HepG2 (cell line): ENCODE measurements at regions not wholly inside any gene's neighbourhood (a gene's known extent, or its start where the extent isn't known, plus 50 kb on each side); places are given as distances from the start of the nearest gene placed in this dataset.

ENCODE experiments used
- ATAC-seq: fragments of 200-7000 bp; cut with Tn5 transposase; 3 replicates; pipeline ENCODE4 v1.9.1; 2020; ENCODE audit warnings: mild to moderate bottlenecking, moderate library complexity
- BruUV-seq: library from RNA; stranded (reverse); fragments of 400-500 nt; replicated peaks from 2 replicates; lab custom pipeline; 2021; lab: Mats Ljungman, UMichigan
- CTCF ChIA-PET: fragments of 300-600 bp; formaldehyde crosslinking; extraction: SDS; loops from one replicate; lab custom pipeline; 2021; ENCODE audit warnings: low total read pairs, inconsistent platforms, low intra/inter-chr PET ratio; lab: Yijun Ruan, JAX
- POLR2A ChIA-PET: fragments of 350-600 bp; sonication (Branson Sonifier 250); formaldehyde crosslinking; loops from one replicate; lab custom pipeline; 2020; ENCODE audit warnings: antibody characterized with exemption, inconsistent platforms; lab: Yijun Ruan, JAX
- DNase-seq: peaks from one replicate; pipeline ENCODE4 v3.0.0-alpha.2; 2015; ENCODE audit warnings: low spot score
- FAIRE-seq: peaks from 3 replicates; lab custom pipeline; 2011; peaks lifted over from hg19 to GRCh38; lab: Jason Lieb, UNC
- H2AFZ ChIP-seq: one replicate; pipeline ENCODE4 v1.6.1; 2011; ENCODE audit warnings: low read length, inconsistent platforms
- H3K27ac ChIP-seq: fragments of 300-600 bp; 3 replicates; pipeline ENCODE4 v1.8.0; 2011; ENCODE audit warnings: mixed run types, mild to moderate bottlenecking, mixed read lengths, low read length, inconsistent platforms; ENCODE audit not compliant: insufficient read depth; ENCODE audit errors: extremely low read length
- H3K27me3 ChIP-seq, 2 experiments: fragments of 200-600 bp in 1 of 2; 2 replicates in 1 of 2; 3 replicates in 1 of 2; pipeline versions ENCODE4 v1.6.0 to v1.8.0; 2011; ENCODE audit warnings: low read length in 2 of 2, mild to moderate bottlenecking in 2 of 2, moderate library complexity in 2 of 2, inconsistent platforms in 1 of 2; ENCODE audit not compliant: insufficient read depth in 2 of 2, control insufficient read depth in 1 of 2
- H3K36me3 ChIP-seq, 2 experiments: fragments of 200-600 bp in 1 of 2; replicated peaks in 1 of 2; 2 replicates in 1 of 2; 3 replicates in 1 of 2; pipeline versions ENCODE4 v1.5.1 to v1.8.0; 2011; ENCODE audit warnings: low read length in 2 of 2, inconsistent platforms in 1 of 2; ENCODE audit not compliant: insufficient read depth in 2 of 2, control insufficient read depth in 1 of 2
- H3K4me1 ChIP-seq: 2 replicates; pipeline ENCODE4 v1.5.1; 2012; ENCODE audit warnings: low read length, inconsistent platforms; ENCODE audit not compliant: insufficient read depth
- H3K4me2 ChIP-seq: 2 replicates; pipeline ENCODE4 v1.6.0; 2011; ENCODE audit warnings: low read depth, low read length, inconsistent platforms
- H3K4me3 ChIP-seq, 3 experiments: fragments of 200-600 bp in 1 of 3; sonication (generic), shearing (Covaris generic) in 1 of 3; replicated peaks in 1 of 3; 2 replicates each; pipeline ENCODE4 v1.5.1; 2011 to 2016; ENCODE audit warnings: low read length in 3 of 3, inconsistent platforms in 2 of 3, low read depth in 2 of 3, mild to moderate bottlenecking in 2 of 3, control low read depth in 1 of 3, mixed read lengths in 1 of 3; ENCODE audit not compliant: insufficient read depth in 1 of 3
- H3K79me2 ChIP-seq: one replicate; pipeline ENCODE4 v1.6.1; 2011; ENCODE audit warnings: low read length, inconsistent platforms; ENCODE audit not compliant: insufficient read depth
- H3K9ac ChIP-seq: 2 replicates; pipeline ENCODE4 v1.6.0; 2011; ENCODE audit warnings: mild to moderate bottlenecking, low read depth, low read length, inconsistent platforms; ENCODE audit not compliant: insufficient read depth
- H3K9me3 ChIP-seq: 2 replicates; pipeline ENCODE4 v1.5.1; 2012; ENCODE audit warnings: mild to moderate bottlenecking, low read length
- H4K20me1 ChIP-seq: 2 replicates; pipeline ENCODE4 v1.6.0; 2011; ENCODE audit warnings: inconsistent platforms, mild to moderate bottlenecking, low read length, moderate library complexity; ENCODE audit not compliant: insufficient read depth
- ARHGAP35 ChIP-seq: sonication (generic); formaldehyde crosslinking; IDR thresholded peaks from 2 replicates; pipeline ENCODE4 v1.9.0; 2022; ENCODE audit warnings: mild to moderate bottlenecking, inconsistent platforms, moderate library complexity, missing genetic modification reagents, borderline replicate concordance
- FOXA1 ChIP-seq, 2 experiments: fragments of 450-650 bp in 1 of 2; sonication (generic) in 1 of 2; formaldehyde crosslinking in 1 of 2; IDR thresholded peaks; 2 replicates each; pipeline versions ENCODE4 v1.4.0 to v1.6.1; 2016 to 2020; ENCODE audit warnings: missing genetic modification reagents in 1 of 2
- GZF1 ChIP-seq: sonication (generic); formaldehyde crosslinking; IDR thresholded peaks from 2 replicates; pipeline ENCODE4 v1.5.1; 2020; ENCODE audit warnings: mild to moderate bottlenecking, missing genetic modification reagents
- HNRNPLL ChIP-seq: fragments of 200-400 bp; formaldehyde crosslinking; IDR thresholded peaks from 2 replicates; pipeline ENCODE4 v1.6.1; 2017; ENCODE audit warnings: mild to moderate bottlenecking, low read depth, low read length; ENCODE audit not compliant: poor library complexity, severe bottlenecking
- MEIS1 ChIP-seq: sonication (generic); formaldehyde crosslinking; IDR thresholded peaks from 2 replicates; pipeline ENCODE4 v1.9.0; 2021; ENCODE audit warnings: mild to moderate bottlenecking, missing genetic modification reagents, moderate library complexity, borderline replicate concordance
- SP140L ChIP-seq: sonication (generic); formaldehyde crosslinking; IDR thresholded peaks from 2 replicates; pipeline ENCODE4 v1.4.0; 2020; ENCODE audit warnings: missing genetic modification reagents, borderline replicate concordance
- SPEN ChIP-seq: sonication (generic); formaldehyde crosslinking; IDR thresholded peaks from 2 replicates; pipeline ENCODE4 v1.5.1; 2020; ENCODE audit warnings: low read depth, mild to moderate bottlenecking, missing genetic modification reagents
- YEATS2 ChIP-seq: sonication (generic); formaldehyde crosslinking; IDR thresholded peaks from 2 replicates; pipeline ENCODE4 v1.4.0; 2020; ENCODE audit warnings: missing genetic modification reagents, borderline replicate concordance
- ZFP41 ChIP-seq: sonication (generic); formaldehyde crosslinking; IDR thresholded peaks from 2 replicates; pipeline ENCODE4 v1.4.0; 2020; ENCODE audit warnings: mild to moderate bottlenecking, missing genetic modification reagents, borderline replicate concordance
- ZMYM2 ChIP-seq: sonication (generic); formaldehyde crosslinking; IDR thresholded peaks from 2 replicates; pipeline ENCODE4 v1.8.0; 2022; ENCODE audit warnings: mild to moderate bottlenecking, missing genetic modification reagents
- ZNF234 ChIP-seq: sonication (generic); formaldehyde crosslinking; conservative IDR thresholded peaks from 2 replicates; pipeline ENCODE4 v1.5.1; 2020; ENCODE audit warnings: mild to moderate bottlenecking, missing genetic modification reagents
- ZNF331 ChIP-seq: sonication (generic); formaldehyde crosslinking; IDR thresholded peaks from 2 replicates; pipeline ENCODE4 v1.4.0; 2020; ENCODE audit warnings: missing genetic modification reagents
- ZNF737 ChIP-seq: sonication (generic); formaldehyde crosslinking; IDR thresholded peaks from 2 replicates; pipeline ENCODE4 v1.5.0; 2020; ENCODE audit warnings: missing genetic modification reagents, mild to moderate bottlenecking, borderline replicate concordance
- WGBS: methylation state at CpG from one replicate; pipeline ENCODE4 v1.1.6; 2017; ENCODE audit warnings: low lambda C conversion rate; 5-methylcytosine and 5-hydroxymethylcytosine counted together
- in situ Hi-C: cut with HindIII; loops from 2 replicates; pipeline ENCODE4 v1.10.0; 2017; ENCODE audit warnings: low pct_unique_long_range_greater_than_20kb; ENCODE audit not compliant: extremely low pct_ligation_motif_present
- intact Hi-C: fragments of 100-400 bp; cut with micrococcal nuclease; formaldehyde crosslinking; loops from one replicate; pipeline ENCODE4 v1.10.0; 2022; ENCODE audit not compliant: unreplicated experiment
- TF ChIP-seq, protein P1 (sequence below): sonication (generic); formaldehyde crosslinking; IDR thresholded peaks from 2 replicates; pipeline ENCODE4 v1.4.0; 2020; ENCODE audit warnings: mild to moderate bottlenecking, missing genetic modification reagents

GRCh38 chr5:156258934-156259333 lies 68.0 kb upstream of the SGCD start (continued):
- TF ChIP-seq, protein P1, sequence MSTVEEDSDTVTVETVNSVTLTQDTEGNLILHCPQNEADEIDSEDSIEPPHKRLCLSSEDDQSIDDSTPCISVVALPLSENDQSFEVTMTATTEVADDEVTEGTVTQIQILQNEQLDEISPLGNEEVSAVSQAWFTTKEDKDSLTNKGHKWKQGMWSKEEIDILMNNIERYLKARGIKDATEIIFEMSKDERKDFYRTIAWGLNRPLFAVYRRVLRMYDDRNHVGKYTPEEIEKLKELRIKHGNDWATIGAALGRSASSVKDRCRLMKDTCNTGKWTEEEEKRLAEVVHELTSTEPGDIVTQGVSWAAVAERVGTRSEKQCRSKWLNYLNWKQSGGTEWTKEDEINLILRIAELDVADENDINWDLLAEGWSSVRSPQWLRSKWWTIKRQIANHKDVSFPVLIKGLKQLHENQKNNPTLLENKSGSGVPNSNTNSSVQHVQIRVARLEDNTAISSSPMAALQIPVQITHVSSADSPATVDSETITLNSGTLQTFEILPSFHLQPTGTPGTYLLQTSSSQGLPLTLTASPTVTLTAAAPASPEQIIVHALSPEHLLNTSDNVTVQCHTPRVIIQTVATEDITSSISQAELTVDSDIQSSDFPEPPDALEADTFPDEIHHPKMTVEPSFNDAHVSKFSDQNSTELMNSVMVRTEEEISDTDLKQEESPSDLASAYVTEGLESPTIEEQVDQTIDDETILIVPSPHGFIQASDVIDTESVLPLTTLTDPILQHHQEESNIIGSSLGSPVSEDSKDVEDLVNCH (CRISPR knock-in tag) = no peak
- no peak for TF ChIP-seq ZNF737 (CRISPR knock-in tag)
- TF ChIP-seq SPEN (CRISPR knock-in tag) = no peak
- no peak for TF ChIP-seq HNRNPLL

DNA sequence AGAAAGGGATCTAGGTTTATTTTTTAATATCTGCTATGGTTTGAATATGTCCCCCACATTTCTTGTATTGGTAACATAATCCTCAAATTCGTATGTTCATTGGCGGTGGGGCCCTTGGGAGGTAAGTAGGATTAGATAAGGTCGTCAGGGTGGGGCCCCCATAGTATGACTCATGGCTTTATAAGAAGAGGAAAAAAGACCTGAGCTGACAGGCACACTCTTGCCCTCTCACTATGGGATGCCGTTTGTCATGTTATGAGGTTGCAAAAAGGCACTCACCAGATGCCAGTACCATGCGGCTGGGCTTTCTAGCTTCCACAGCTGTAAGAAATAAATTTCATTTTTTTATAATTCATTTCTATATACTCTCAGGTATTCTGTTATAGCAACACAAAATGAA lies 67.3 kb upstream of the SGCD start:
- H3K79me2 ChIP-seq = no peaks in the 10 kb centered on the region
- WGBS = 2% methylated on average over 5 of the region's 5 CpGs
- no peak overlapping the region for H3K4me3 ChIP-seq
- intact Hi-C loops (no loop called here), in situ Hi-C loops (no loop called here)
- TF ChIP-seq GZF1 = no peak
- no peak for TF ChIP-seq FOXA1 (IDR thresholded peaks at IDR 0.05)
- TF ChIP-seq FOXA1 (CRISPR knock-in tag; IDR thresholded peaks at IDR 0.05) = no peak
- no peak for TF ChIP-seq ZMYM2
- no peak for TF ChIP-seq SP140L (CRISPR knock-in tag)
- TF ChIP-seq ARHGAP35 (CRISPR knock-in tag) = no peak
- TF ChIP-seq ZNF331 (CRISPR knock-in tag) = no peak
- no peak for TF ChIP-seq MEIS1 (CRISPR knock-in tag)
- TF ChIP-seq ZNF234 (CRISPR knock-in tag) = no peak
- TF ChIP-seq ZFP41 (CRISPR knock-in tag) = no peak
- no peak for TF ChIP-seq YEATS2 (CRISPR knock-in tag)
- POLR2A ChIA-PET = no interaction called here
- peaks cover 3% of the 10 kb centered on the region; the same call in 1 of the 2 replicates for H3K9me3 ChIP-seq
- no peaks in the 10 kb centered on the region for H3K27me3 ChIP-seq
- H3K27ac ChIP-seq = no peak overlapping the region
- no peaks in the 10 kb centered on the region for H3K36me3 ChIP-seq
- no peaks in the 10 kb centered on the region for H3K4me1 ChIP-seq
- no peak overlapping the region for H2AFZ ChIP-seq
- ATAC-seq (no peak), FAIRE-seq (no peak), DNase-seq (no peak)
- CTCF ChIA-PET = no interaction called here
- H4K20me1 ChIP-seq = no peaks in the 10 kb centered on the region
- no peak overlapping the region for H3K4me2 ChIP-seq
- BruUV-seq = no TSS peak
- H3K9ac ChIP-seq = no peak overlapping the region
